PC-3 (cell line): ENCODE measurements at regions not wholly inside any gene's neighbourhood (a gene's known extent, or its start where the extent isn't known, plus 50 kb on each side); places are given as distances from the start of the nearest gene placed in this dataset.

Experiments
- CTCF ChIP-seq: fragments of 300-600 bp; sonication (generic); conservative IDR thresholded peaks from 2 replicates; pipeline ENCODE4 v1.5.1; 2017; ENCODE audit warnings: antibody characterized with exemption, low read depth, mild to moderate bottlenecking, low read length
- EZH2 ChIP-seq: fragments of 300-600 bp; sonication (generic); IDR thresholded peaks from one replicate; pipeline ENCODE4 v1.6.1; 2017; ENCODE audit warnings: antibody characterized with exemption, mild to moderate bottlenecking, low read length; ENCODE audit not compliant: unreplicated experiment
- EZH2phosphoT487 ChIP-seq: fragments of 300-600 bp; sonication (generic); IDR thresholded peaks from 2 replicates; pipeline ENCODE4 v1.6.1; 2018; ENCODE audit warnings: mild to moderate bottlenecking, antibody characterized with exemption, low read length, borderline replicate concordance

- no peak for TF ChIP-seq EZH2
- TF ChIP-seq CTCF = no peak
- TF ChIP-seq EZH2phosphoT487 = no peak
These were observed 152.1 kb upstream of the MED14 start for GRCh38 chrX:40887476-40887875.
